Esophagus squamous epithelium (tissue), 5 donors: ENCODE measurements at regions not wholly inside any gene's neighbourhood (a gene's known extent, or its start where the extent isn't known, plus 50 kb on each side); places are given as distances from the start of the nearest gene placed in this dataset.

Source experiments
- DNase-seq: peaks from one replicate; lab custom pipeline; 2025; lab: John Stamatoyannopoulos, UW
- H3K27ac ChIP-seq, 4 donors: fragments of 200-600 bp; sonication (generic); one replicate each; pipeline ENCODE4 v1.5.1; 2016 to 2019; ENCODE audit warnings: mild to moderate bottlenecking in 1 of 4
- H3K27me3 ChIP-seq, 4 donors: fragments of 200-600 bp; sonication (generic); 1 replicate in 3 of 4; 2 replicates in 1 of 4; pipeline versions ENCODE4 v1.5.1 to v1.6.0; 2017 to 2021; ENCODE audit warnings: antibody characterized with exemption in 1 of 4
- H3K36me3 ChIP-seq, 3 donors: fragments of 200-600 bp; sonication (generic); one replicate each; pipeline ENCODE4 v1.5.1; 2016 to 2019
- H3K4me1 ChIP-seq, 3 donors: fragments of 200-600 bp; sonication (generic); one replicate each; pipeline ENCODE4 v1.5.1; 2017 to 2019
- H3K4me3 ChIP-seq, 4 donors: fragments of 200-600 bp; sonication (generic); 1 replicate in 3 of 4; 2 replicates in 1 of 4; pipeline ENCODE4 v1.5.1; 2016 to 2019; ENCODE audit warnings: mild to moderate bottlenecking in 2 of 4, moderate library complexity in 1 of 4
- H3K9me3 ChIP-seq, 3 donors: fragments of 200-600 bp; sonication (generic); one replicate each; pipeline ENCODE4 v1.5.1; 2016 to 2019
- CTCF ChIP-seq, 6 experiments: fragments of 450-650 bp in 4 of 6; fragments of 200-600 bp in 2 of 6; sonication (generic) in 2 of 6; IDR thresholded peaks; one replicate each; pipeline ENCODE4 v1.5.1; 2016 to 2019; ENCODE audit warnings: antibody characterized with exemption in 6 of 6, mild to moderate bottlenecking in 4 of 6, moderate library complexity in 4 of 6
- POLR2A ChIP-seq, 4 donors: fragments of 450-650 bp; IDR thresholded peaks; one replicate each; pipeline ENCODE4 v1.6.1; 2017; ENCODE audit warnings: antibody characterized with exemption in 4 of 4, mild to moderate bottlenecking in 4 of 4, moderate library complexity in 3 of 4
- WGBS, 2 donors: methylation state at CpG; one replicate each; pipeline ENCODE4 v1.1.5; 2018; 5-methylcytosine and 5-hydroxymethylcytosine counted together
- intact Hi-C: fragments of 100-400 bp; cut with DNase I; formaldehyde crosslinking; loops from one replicate; pipeline ENCODE4 v1.15.0; 2022
- donor health status: DM: yes; HTN: yes; CAD: no.

- DNase-seq = no peak
- 81% methylated on average over 3 of the region's 3 CpGs for WGBS, 2 donors
- H3K27ac ChIP-seq = no peak overlapping the region
- no peaks in the 10 kb centered on the region for H3K27me3 ChIP-seq
- peaks cover 0 to 8% (median 7%) of the 10 kb centered on the region in 3 donors for H3K9me3 ChIP-seq
- H3K4me3 ChIP-seq = no peak overlapping the region
- no peaks in the 10 kb centered on the region for H3K4me1 ChIP-seq
- H3K36me3 ChIP-seq = no peaks in the 10 kb centered on the region
- intact Hi-C loops = no loop called here
- TF ChIP-seq CTCF (IDR thresholded peaks at IDR 0.05) = no peak
- TF ChIP-seq POLR2A (IDR thresholded peaks at IDR 0.05) = no peak
These were observed 666.0 kb upstream of the COX7C start for GRCh38 chr5:85951707-85952210.

GRCh38 chr5:85952680-85953079 is 665.1 kb upstream of the COX7C start:
- Histone ChIP-seq H3K9me3 (peaks cover 0 to 8% (median 7%) of the 10 kb centered on the region in 3 donors), H3K27ac (no peak overlapping the region), H3K4me3 (no peak overlapping the region), H3K36me3 (no peaks in the 10 kb centered on the region), H3K27me3 (no peaks in the 10 kb centered on the region), H3K4me1 (no peaks in the 10 kb centered on the region)
- intact Hi-C loops = no loop called here
- DNase-seq = no peak
- WGBS, 2 donors = 75 to 78% methylated on average over 2 of the region's 2 CpGs
- no peak for TF ChIP-seq POLR2A (IDR thresholded peaks at IDR 0.05)
- no peak for TF ChIP-seq CTCF (IDR thresholded peaks at IDR 0.05)

- intact Hi-C loops = no loop called here
- no peak overlapping the region for H3K4me3 ChIP-seq
- WGBS, 2 donors = 69 to 72% methylated on average over 4 of the region's 4 CpGs
- DNase-seq = no peak
- TF ChIP-seq POLR2A (IDR thresholded peaks at IDR 0.05) (no peak), CTCF (IDR thresholded peaks at IDR 0.05) (no peak)
- no peaks in the 10 kb centered on the region for H3K9me3 ChIP-seq
- no peaks in the 10 kb centered on the region for H3K4me1 ChIP-seq
- no peaks in the 10 kb centered on the region for H3K27me3 ChIP-seq
- H3K27ac ChIP-seq = no peak overlapping the region
- H3K36me3 ChIP-seq = no peaks in the 10 kb centered on the region
These were observed 650.1 kb upstream of the COX7C start for GRCh38 chr5:85967681-85968080.

GRCh38 chr5:85972539-85972938 is 645.2 kb upstream of the COX7C start:
- WGBS, 2 donors = 82 to 84% methylated on average over 4 of the region's 4 CpGs
- Histone ChIP-seq H3K36me3 (no peaks in the 10 kb centered on the region), H3K9me3 (no peaks in the 10 kb centered on the region), H3K27ac (no peak overlapping the region), H3K4me3 (no peak overlapping the region), H3K27me3 (no peaks in the 10 kb centered on the region), H3K4me1 (no peaks in the 10 kb centered on the region)
- no peak for DNase-seq
- TF ChIP-seq CTCF (IDR thresholded peaks at IDR 0.05) (no peak), POLR2A (IDR thresholded peaks at IDR 0.05) (no peak)
- intact Hi-C loops = no loop called here

GRCh38 chr5:85985167-85985566 is 632.6 kb upstream of the COX7C start:
- TF ChIP-seq CTCF (IDR thresholded peaks at IDR 0.05) (no peak), POLR2A (IDR thresholded peaks at IDR 0.05) (no peak)
- H3K27me3 ChIP-seq = no peaks in the 10 kb centered on the region
- WGBS, 2 donors = 67 to 71% methylated on average over 1 of the region's 1 CpG

More at GRCh38 chr5:85985167-85985566, 632.6 kb upstream of the COX7C start:
- no peak for DNase-seq
- H3K4me1 ChIP-seq = no peaks in the 10 kb centered on the region
- H3K36me3 ChIP-seq = no peaks in the 10 kb centered on the region
- no peak overlapping the region for H3K4me3 ChIP-seq
- intact Hi-C loops = no loop called here
- no peak overlapping the region for H3K27ac ChIP-seq
- H3K9me3 ChIP-seq = no peaks in the 10 kb centered on the region
